ENCODE measurements at regions not wholly inside any gene's neighbourhood (a gene's known extent, or its start where the extent isn't known, plus 50 kb on each side); places are given as distances from the start of the nearest gene placed in this dataset.

- ATAC-seq (no peak), DNase-seq (no peak)
- H3K9me3 ChIP-seq, result no peaks in the 10 kb centered on the region
- H3K4me1 ChIP-seq (ENCODE audit: low read depth), result no peaks in the 10 kb centered on the region
- no peaks in the 10 kb centered on the region for H3K36me3 ChIP-seq (ENCODE audit: low read depth)
- no peak for TF ChIP-seq CTCF (IDR thresholded peaks at IDR 0.05)
- H3K4me3 ChIP-seq, result no peak overlapping the region
- intact Hi-C loops (cut with DNase I, micrococcal nuclease), result no loop called here
Measured at GRCh38 chr6:105595829-105596228, 192.9 kb upstream of the PREP start.

- no peak for DNase-seq
- Histone ChIP-seq H3K4me3 (no peak overlapping the region), H3K36me3 (ENCODE audit: low read depth) (no peaks in the 10 kb centered on the region), H3K4me1 (ENCODE audit: low read depth) (no peaks in the 10 kb centered on the region), H3K9me3 (no peaks in the 10 kb centered on the region)
- no peak for ATAC-seq
- intact Hi-C loops (cut with DNase I, micrococcal nuclease), result no loop called here
- no peak for TF ChIP-seq CTCF (IDR thresholded peaks at IDR 0.05)
Measured at GRCh38 chr6:105594821-105595220, 191.9 kb upstream of the PREP start.

GRCh38 chr6:105593805-105594671 is 191.2 kb upstream of the PREP start:
- ATAC-seq (no peak), DNase-seq (no peak)
- TF ChIP-seq CTCF (IDR thresholded peaks at IDR 0.05), result no peak
- H3K4me1 ChIP-seq (ENCODE audit: low read depth), result no peaks in the 10 kb centered on the region
- H3K4me3 ChIP-seq, result no peak overlapping the region
- intact Hi-C loops (cut with DNase I, micrococcal nuclease), result no loop called here
- H3K9me3 ChIP-seq, result no peaks in the 10 kb centered on the region
- H3K36me3 ChIP-seq (ENCODE audit: low read depth), result no peaks in the 10 kb centered on the region

- no peak for DNase-seq
- no peak for TF ChIP-seq CTCF (IDR thresholded peaks at IDR 0.05)
- H3K4me1 ChIP-seq (ENCODE audit: low read depth), result no peaks in the 10 kb centered on the region
- ATAC-seq, result no peak
- H3K4me3 ChIP-seq, result no peak overlapping the region
- intact Hi-C loops (cut with DNase I, micrococcal nuclease), result no loop called here
- H3K9me3 ChIP-seq, result no peaks in the 10 kb centered on the region
- no peaks in the 10 kb centered on the region for H3K36me3 ChIP-seq (ENCODE audit: low read depth)
Measured at GRCh38 chr6:105593056-105593690, 190.3 kb upstream of the PREP start.

GRCh38 chr6:105592329-105592728 is 189.4 kb upstream of the PREP start:
- DNase-seq (no peak), ATAC-seq (peak; percentile 47)
- Histone ChIP-seq H3K4me1 (ENCODE audit: low read depth) (no peaks in the 10 kb centered on the region), H3K36me3 (ENCODE audit: low read depth) (no peaks in the 10 kb centered on the region), H3K4me3 (no peak overlapping the region), H3K9me3 (no peaks in the 10 kb centered on the region)
- no peak for TF ChIP-seq CTCF (IDR thresholded peaks at IDR 0.05)
- intact Hi-C loops (cut with DNase I, micrococcal nuclease), result no loop called here

All from mucosa of descending colon (tissue), 3 donors.